Tibial nerve (tissue), 4 donors: ENCODE measurements at regions not wholly inside any gene's neighbourhood (a gene's known extent, or its start where the extent isn't known, plus 50 kb on each side); places are given as distances from the start of the nearest gene placed in this dataset.

Experiments
- DNase-seq, 2 donors: peaks; one replicate each; pipeline ENCODE4 v3.0.0-alpha.2; 2019; ENCODE audit warnings: low spot score in 2 of 2
- H3K27ac ChIP-seq, 4 donors: fragments of 200-600 bp; sonication (generic) in 3 of 4; one replicate each; pipeline ENCODE4 v1.5.1; 2017 to 2019; ENCODE audit warnings: mild to moderate bottlenecking in 1 of 4
- H3K27me3 ChIP-seq, 2 donors: fragments of 200-600 bp; sonication (generic) in 1 of 2; one replicate each; pipeline versions ENCODE4 v1.5.1 to v1.6.0; 2017 to 2019
- H3K36me3 ChIP-seq, 3 donors: fragments of 200-600 bp; sonication (generic); one replicate each; pipeline ENCODE4 v1.5.1; 2018 to 2019
- H3K4me1 ChIP-seq, 4 donors: fragments of 200-600 bp; sonication (generic) in 3 of 4; one replicate each; pipeline ENCODE4 v1.5.1; 2017 to 2019
- H3K4me3 ChIP-seq, 4 donors: fragments of 200-600 bp; sonication (generic) in 3 of 4; one replicate each; pipeline ENCODE4 v1.5.1; 2017 to 2019; ENCODE audit warnings: mild to moderate bottlenecking in 1 of 4, moderate library complexity in 1 of 4
- H3K9me3 ChIP-seq, 4 donors: fragments of 200-600 bp; sonication (generic) in 3 of 4; one replicate each; pipeline ENCODE4 v1.5.1; 2017 to 2019
- CTCF ChIP-seq, 5 experiments: fragments of 200-600 bp in 3 of 5; fragments of 450-650 bp in 2 of 5; sonication (generic) in 3 of 5; IDR thresholded peaks; one replicate each; pipeline ENCODE4 v1.5.1; 2016 to 2019; ENCODE audit warnings: antibody characterized with exemption in 5 of 5, mild to moderate bottlenecking in 3 of 5, moderate library complexity in 2 of 5
- EP300 ChIP-seq, 2 donors: sonication (generic); formaldehyde crosslinking; IDR thresholded peaks; one replicate each; pipeline ENCODE4 v1.6.1; 2017; ENCODE audit warnings: antibody characterized with exemption in 2 of 2, mild to moderate bottlenecking in 1 of 2
- POLR2A ChIP-seq, 2 donors: fragments of 450-650 bp; IDR thresholded peaks; one replicate each; pipeline ENCODE4 v1.6.1; 2017; ENCODE audit warnings: antibody characterized with exemption in 2 of 2, mild to moderate bottlenecking in 2 of 2, moderate library complexity in 2 of 2
- WGBS, 2 donors: methylation state at CpG; one replicate each; pipeline ENCODE4 v1.1.5; 2018; 5-methylcytosine and 5-hydroxymethylcytosine counted together

DNA sequence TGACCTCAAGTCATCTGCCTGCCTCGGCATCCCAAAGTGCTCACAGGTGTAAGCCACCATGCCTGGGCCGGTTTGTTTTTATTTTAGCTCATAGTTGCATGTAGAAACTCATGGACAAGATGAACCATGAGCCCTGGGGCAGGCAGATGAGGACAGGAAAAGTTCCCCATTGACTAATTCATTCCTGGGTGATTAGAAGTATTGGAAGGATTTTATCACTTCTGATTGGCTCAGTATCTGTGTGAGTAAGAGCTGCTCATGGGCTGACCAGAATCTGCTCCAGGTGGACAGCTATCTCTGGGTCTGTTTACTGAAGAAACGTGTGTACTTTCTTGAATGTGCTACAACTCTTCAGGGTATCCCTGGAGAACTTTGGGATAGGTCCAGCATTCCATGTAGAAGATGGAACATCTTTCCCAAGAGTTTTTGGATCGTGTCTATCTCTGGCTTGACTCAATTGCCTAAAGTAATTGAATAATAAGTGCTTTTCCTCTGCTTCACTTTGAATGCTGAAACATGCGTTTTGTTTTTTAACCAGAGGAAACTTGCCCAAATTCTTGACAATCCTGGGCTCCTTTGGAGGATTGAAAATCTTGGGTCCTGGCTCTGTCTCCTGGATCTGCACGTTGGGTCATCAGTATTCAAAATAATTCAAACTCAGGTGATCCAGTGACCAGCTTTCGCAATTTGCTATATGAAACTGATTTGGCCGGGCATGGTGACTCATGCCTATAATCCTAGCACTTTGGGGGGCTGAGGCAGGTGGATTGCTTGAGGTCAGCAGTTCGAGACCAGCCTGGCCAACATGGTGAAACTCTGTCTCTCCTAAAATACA lies 88.6 kb upstream of the DHRSX start:
- Histone ChIP-seq H3K27ac (no peak overlapping the region), H3K9me3 (no peaks in the 10 kb centered on the region), H3K4me1 (peaks cover 0 to 6% (median 0%) of the 10 kb centered on the region in 4 donors), H3K27me3 (peaks cover 0 to 10% of the 10 kb centered on the region in 2 donors), H3K4me3 (no peak overlapping the region), H3K36me3 (no peaks in the 10 kb centered on the region)
- TF ChIP-seq POLR2A (IDR thresholded peaks at IDR 0.05) = no peak
- no peak for TF ChIP-seq CTCF (IDR thresholded peaks at IDR 0.05)
- peak in 1 of 2 donors; percentile 31 for TF ChIP-seq EP300 (IDR thresholded peaks at IDR 0.05)
- 64 to 65% methylated on average over 9 of the region's 9 CpGs for WGBS, 2 donors
- peak in 1 of 2 donors; percentile 21 for DNase-seq

- 91 to 92% methylated on average over 4 of the region's 4 CpGs for WGBS, 2 donors
- H3K4me3 ChIP-seq = no peak overlapping the region
- TF ChIP-seq POLR2A (IDR thresholded peaks at IDR 0.05) (no peak), CTCF (IDR thresholded peaks at IDR 0.05) (no peak), EP300 (IDR thresholded peaks at IDR 0.05) (no peak)
- peaks cover 0 to 17% (median 8%) of the 10 kb centered on the region in 4 donors for H3K4me1 ChIP-seq
- no peak for DNase-seq
- peaks cover 0 to 19% of the 10 kb centered on the region in 2 donors for H3K27me3 ChIP-seq
- no peaks in the 10 kb centered on the region for H3K36me3 ChIP-seq
- no peaks in the 10 kb centered on the region for H3K9me3 ChIP-seq
- H3K27ac ChIP-seq = no peak overlapping the region
Observed at GRCh38 chrX:2588049-2588448, 87.3 kb upstream of the DHRSX start.

DNA sequence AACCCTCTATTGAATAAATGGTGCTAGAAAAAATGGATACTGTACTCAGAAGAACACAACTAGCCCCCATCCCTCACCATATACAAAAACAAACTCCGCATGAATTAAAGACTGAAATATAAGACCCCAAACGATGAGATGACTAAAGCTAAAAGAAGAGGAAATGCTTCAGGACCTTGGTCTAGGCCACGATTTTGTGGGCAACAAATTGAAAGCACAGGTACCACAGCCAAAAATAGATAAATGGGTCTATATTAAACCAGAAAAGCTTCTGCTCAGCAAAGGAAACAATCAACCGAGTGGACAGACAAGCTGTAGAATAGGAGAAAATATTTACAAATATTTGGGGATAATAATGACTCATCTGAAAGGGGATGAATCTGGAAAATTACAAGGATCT lies 86.4 kb upstream of the DHRSX start:
- DNase-seq = no peak
- TF ChIP-seq CTCF (IDR thresholded peaks at IDR 0.05) (no peak), EP300 (IDR thresholded peaks at IDR 0.05) (no peak), POLR2A (IDR thresholded peaks at IDR 0.05) (no peak)
- 68 to 78% methylated on average over 4 of the region's 4 CpGs for WGBS, 2 donors
- peaks cover 0 to 28% of the 10 kb centered on the region in 2 donors for H3K27me3 ChIP-seq
- no peak overlapping the region for H3K4me3 ChIP-seq
- no peaks in the 10 kb centered on the region for H3K36me3 ChIP-seq
- no peaks in the 10 kb centered on the region for H3K9me3 ChIP-seq
- peaks cover 0 to 22% (median 10%) of the 10 kb centered on the region in 4 donors for H3K4me1 ChIP-seq
- H3K27ac ChIP-seq = no peak overlapping the region

GRCh38 chrX:2585158-2585470 lies 84.3 kb upstream of the DHRSX start:
- Histone ChIP-seq H3K27ac (no peak overlapping the region), H3K36me3 (no peaks in the 10 kb centered on the region), H3K27me3 (peaks cover 0 to 47% of the 10 kb centered on the region in 2 donors), H3K4me3 (no peak overlapping the region), H3K4me1 (peaks cover 0 to 22% (median 10%) of the 10 kb centered on the region in 4 donors), H3K9me3 (no peaks in the 10 kb centered on the region)
- TF ChIP-seq EP300 (IDR thresholded peaks at IDR 0.05) (no peak), POLR2A (IDR thresholded peaks at IDR 0.05) (no peak)
- 34 to 36% methylated on average over 8 of the region's 8 CpGs for WGBS, 2 donors
- no peak for DNase-seq

DNA sequence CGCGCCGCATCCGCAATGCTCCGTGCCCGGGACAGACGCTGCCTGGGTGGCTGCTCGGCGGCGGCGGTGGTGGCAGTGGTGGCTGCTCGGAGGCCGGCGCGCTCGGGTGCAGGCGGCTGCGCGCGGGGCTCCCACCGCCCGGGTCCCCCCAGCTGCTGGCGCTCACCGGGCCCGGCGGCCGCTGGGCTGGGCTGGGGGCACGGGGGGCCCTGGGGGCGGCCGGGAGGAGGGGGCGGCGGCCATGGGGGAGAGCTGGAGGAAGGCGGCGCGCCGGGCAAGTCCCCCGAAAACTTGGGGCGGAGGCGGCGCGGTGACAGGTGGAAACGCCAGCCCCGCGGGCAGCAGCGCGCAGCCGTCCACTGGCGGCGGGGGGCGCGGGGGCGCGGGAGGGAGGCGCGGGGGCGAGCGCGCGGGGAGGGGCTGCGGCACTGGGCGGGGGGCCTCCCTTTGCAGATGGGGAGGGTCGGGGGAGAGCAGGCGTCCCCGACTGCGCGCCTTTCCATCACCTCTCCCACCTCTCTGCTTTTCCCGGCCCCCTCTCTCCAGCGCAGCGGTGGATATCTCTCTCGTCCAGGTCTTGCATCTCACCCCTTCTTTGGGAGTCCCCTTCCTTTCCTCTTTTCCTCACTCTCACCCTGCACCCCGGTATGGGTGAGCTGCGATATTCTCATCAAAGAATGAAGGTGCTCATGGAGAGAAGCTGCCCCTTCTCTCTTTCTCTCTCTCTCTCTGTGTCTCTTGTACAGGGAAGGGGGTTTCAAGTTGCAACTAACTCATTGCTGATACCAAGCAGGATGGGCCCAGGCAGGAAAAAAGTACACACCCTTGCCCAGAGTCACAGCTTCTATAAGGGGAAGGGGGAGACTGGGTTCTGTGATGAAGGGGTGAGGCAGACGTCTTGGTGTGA lies 83.7 kb upstream of the DHRSX start:
- no peak overlapping the region for H3K4me3 ChIP-seq
- TF ChIP-seq CTCF (IDR thresholded peaks at IDR 0.05) = no peak
- TF ChIP-seq POLR2A (IDR thresholded peaks at IDR 0.05) = no peak
- TF ChIP-seq EP300 (IDR thresholded peaks at IDR 0.05) = no peak
- H3K27ac ChIP-seq = no peak overlapping the region
- peaks cover 0 to 52% of the 10 kb centered on the region in 2 donors for H3K27me3 ChIP-seq
- DNase-seq = no peak
- peaks cover 0 to 22% (median 10%) of the 10 kb centered on the region in 4 donors for H3K4me1 ChIP-seq
- no peaks in the 10 kb centered on the region for H3K36me3 ChIP-seq
- no peaks in the 10 kb centered on the region for H3K9me3 ChIP-seq
- 1 to 5% methylated on average over 24 to 25 of the region's 73 CpGs for WGBS, 2 donors
